NCI-H446 treated with DMSO at 0.1 percent for 48 hours (cell line): ENCODE measurements at regions not wholly inside any gene's neighbourhood (a gene's known extent, or its start where the extent isn't known, plus 50 kb on each side); places are given as distances from the start of the nearest gene placed in this dataset.
A peak's percentile ranks its signal among the peaks of the same experiment; 100 is the strongest.
"Not testable (repeated sequence)": the region's sequence is repeated elsewhere in the genome, so short reads cannot be mapped to it uniquely, and the experiment has no call there.

ENCODE experiments used
- DNase-seq: peaks from one replicate; lab custom pipeline; 2025; lab: John Stamatoyannopoulos, UW

GRCh38 chr17:71792966-71793365 is 327.9 kb upstream of the SOX9 start:
- DNase-seq, result no peak

GRCh38 chr17:71793518-71793917 is 327.3 kb upstream of the SOX9 start:
- DNase-seq, result no peak

DNA sequence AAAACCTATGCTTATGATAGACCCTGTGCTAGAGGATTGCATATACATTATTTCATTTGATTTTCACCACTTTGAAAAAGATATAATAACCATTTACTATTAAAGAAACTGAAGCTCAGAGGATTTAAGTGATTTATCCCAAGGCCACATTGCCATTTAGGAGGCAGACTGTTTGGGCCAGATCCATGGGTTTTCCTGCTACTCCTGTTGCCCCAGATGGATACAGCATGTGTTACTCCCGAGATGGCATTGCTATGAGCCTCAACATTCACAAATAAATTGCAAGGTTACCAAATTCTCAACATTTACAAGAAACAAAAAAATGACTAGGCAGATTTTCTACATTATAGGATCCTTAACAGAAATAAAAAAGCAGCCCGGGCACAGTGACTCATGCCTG is 322.1 kb upstream of the SOX9 start:
- DNase-seq, result no peak

DNA sequence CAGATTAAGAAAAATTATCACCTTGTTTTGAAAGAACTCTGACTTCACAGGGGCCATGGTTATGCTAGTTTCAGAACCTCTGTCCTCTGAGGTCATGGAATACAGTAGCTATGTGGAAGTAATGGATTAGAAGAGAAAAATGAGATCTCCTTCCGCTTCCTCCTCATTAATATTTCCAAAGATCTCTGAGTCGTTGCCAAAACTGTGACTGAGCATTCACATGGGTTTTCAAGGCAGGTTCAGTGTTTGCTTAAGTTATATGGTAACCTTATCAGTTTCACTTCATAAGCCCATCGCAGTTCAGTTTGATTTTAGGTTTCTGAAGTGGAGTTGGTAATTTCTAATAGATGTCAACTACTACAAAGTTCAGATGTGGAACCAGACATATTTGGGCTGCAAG is 321.2 kb upstream of the SOX9 start:
- no peak for DNase-seq

- peak; percentile 68 for DNase-seq
Measured at GRCh38 chr17:71801301-71801700, 319.5 kb upstream of the SOX9 start.

DNA sequence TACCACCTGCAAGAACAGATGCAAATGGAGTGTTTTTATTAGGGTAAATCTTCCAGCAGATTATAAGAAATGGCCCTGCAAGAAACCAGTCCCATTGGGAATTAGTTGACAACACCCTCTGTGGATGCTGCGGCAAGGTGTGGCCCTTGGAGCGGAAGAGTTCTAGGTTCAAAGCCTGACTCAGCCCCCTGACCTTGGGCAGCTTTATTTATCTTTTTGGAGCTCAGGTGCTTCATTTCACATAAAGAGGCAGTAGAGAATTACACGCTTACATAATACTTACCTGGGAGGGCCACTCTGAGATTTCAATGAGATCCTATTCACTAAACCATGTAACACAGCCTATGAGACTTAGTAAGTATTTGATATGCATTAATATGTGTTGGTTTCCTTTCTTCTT is 318.2 kb upstream of the SOX9 start:
- no peak for DNase-seq

GRCh38 chr17:71803656-71804284 is 317.1 kb upstream of the SOX9 start:
- DNase-seq, result no peak

GRCh38 chr17:71809537-71809936 is 311.3 kb upstream of the SOX9 start:
- DNase-seq, result no peak

DNA sequence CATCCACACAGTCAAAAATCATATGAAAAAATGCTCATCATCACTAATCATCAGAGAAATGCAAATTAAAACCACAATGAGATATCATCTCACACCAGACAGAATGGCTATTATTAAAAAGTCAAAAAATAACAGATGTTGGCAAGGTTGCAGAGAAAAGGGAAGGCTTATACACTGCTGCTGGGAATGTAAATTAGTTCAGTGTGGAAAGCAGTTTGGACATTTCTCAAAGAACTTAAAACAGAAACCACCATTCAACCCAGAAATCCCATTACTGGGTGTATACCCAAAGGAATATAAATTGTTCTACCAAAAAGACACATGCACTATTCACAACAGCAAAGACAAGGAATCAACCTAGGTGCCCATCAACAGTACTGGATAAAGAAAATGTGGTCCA is 307.0 kb upstream of the SOX9 start:
- DNase-seq, result not testable (repeated sequence)

DNA sequence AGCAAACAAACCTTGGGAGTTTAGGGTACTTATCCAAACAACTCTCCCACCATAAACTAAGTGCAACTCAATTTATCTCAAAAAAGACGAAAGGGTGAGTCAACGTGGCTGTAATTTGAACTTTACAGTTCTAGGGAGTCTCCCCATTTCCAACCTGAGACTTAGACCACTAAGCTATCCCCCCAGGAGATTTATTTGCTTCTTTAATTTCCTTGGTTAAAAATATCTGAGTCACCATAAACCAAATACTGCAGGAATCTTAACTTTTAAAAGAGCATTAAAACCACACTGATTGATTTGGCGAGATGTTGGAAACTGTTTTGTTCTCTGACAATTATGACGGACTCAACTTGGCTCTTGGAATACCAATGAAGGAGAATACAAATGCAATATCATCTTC is 299.3 kb upstream of the SOX9 start:
- no peak for DNase-seq

- no peak for DNase-seq
Measured at GRCh38 chr17:71824671-71825070, 296.1 kb upstream of the SOX9 start.

DNA sequence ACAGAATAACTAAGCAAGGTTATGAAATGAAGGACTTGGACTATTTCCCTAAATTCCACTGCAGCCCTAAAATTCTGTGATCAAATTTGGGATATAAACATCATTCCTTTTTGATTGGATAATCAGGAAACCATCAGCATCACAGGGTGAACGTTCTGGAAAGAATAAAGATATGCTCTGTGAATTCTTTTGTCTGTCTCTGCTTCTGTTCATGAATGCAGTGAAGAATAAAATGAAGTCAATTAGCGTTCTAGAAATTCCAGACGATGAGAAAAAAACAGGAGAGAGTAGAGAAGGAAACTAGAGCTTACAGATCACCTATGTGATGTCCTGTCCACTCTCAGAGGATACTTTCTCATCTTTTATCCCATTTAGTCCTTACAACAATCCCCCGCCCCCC is 295.1 kb upstream of the SOX9 start:
- DNase-seq, result no peak

GRCh38 chr17:71828182-71828596 is 292.6 kb upstream of the SOX9 start:
- DNase-seq, result peak; percentile 53

DNA sequence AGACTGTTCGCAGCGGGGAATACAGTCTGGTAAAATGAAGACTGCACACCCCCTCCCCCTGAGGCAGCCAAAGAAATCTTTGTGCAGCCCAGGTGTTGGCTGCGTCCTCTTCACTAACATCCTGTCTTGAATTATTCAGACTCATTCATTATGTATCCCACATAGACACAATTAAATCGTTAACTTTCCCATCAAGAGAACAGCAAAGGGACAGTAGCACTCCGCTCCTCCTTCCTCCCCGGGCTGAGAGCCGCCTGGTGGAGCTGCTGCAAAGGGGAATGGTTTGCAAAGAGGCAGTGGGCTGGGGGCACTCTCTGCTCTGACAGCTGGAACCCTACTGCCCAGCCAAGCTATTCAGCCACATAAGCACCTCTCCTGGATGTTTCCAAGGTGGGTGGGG is 290.0 kb upstream of the SOX9 start:
- no peak for DNase-seq

GRCh38 chr17:71842986-71843385 is 277.8 kb upstream of the SOX9 start:
- DNase-seq, result no peak

- DNase-seq, result no peak
Measured at GRCh38 chr17:71845337-71845736, 275.5 kb upstream of the SOX9 start.

DNA sequence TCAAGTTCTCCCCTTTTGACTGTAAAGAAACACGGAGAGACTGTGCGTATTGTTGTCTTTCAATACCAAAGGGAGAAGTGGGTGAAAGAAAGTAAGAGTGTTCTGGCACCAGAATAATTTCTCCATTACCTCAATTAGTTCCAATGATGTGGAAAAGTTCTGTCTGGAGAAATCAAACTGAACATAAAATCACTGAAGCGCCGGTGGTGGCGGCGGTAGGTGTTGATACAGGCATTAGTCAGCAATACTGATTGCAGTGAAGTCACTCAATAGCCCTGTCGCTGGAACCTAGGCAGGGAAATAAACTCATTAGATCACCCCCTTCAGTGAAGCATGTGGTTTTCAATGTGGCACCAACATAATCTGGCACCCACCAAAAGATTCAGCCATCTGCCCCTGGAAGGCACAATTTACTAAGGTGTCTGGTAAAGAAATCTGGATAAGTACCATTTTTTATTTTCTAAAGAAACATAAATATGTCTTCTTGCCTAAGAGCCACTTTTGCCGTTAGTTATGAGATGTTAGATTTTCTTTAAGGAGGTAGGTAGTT is 274.2 kb upstream of the SOX9 start:
- peak; percentile 93 for DNase-seq

DNA sequence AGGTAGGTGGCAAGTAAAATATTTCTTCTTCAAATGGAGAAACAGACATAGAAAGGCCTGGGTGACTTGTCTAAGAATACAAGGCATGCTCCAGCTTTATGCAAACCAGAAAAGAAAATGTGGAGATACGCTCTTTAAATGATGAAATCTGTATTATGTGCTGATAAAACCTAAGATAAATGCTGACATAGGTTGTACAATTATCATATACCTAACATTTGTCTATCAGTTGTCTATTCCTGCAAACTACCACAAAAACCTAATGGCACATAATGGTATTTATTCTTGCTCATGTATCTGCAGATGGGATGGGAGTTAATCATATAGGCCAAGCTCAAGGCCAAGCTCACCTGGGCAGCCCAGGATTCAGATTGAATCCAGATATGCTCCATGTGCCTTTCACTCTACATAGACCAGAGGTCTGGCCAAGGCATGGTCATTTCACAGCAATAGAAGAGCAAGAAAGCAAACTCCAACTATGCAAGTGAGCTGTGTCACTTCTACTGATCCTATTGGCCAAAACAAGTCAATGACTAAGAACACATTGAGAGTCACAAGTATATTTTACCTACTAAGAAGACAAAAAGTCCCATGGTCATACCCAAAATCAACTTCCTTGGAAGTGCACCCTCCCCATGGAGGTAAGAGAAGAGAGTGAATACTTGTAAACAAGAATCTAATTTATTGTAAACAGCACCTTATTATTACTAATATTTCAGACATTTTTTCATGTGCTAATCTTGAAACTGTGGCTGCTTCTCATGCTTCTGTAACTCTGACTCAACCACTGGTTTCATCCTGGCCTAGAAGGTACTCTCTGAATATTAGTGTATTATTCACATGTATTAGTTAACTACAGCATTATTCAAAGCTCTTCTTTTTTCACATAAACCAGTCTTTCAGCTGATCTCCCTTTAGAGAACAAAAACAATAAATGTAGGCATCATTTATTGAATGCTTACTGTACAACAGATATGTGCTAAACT is 270.7 kb upstream of the SOX9 start:
- no peak for DNase-seq

DNA sequence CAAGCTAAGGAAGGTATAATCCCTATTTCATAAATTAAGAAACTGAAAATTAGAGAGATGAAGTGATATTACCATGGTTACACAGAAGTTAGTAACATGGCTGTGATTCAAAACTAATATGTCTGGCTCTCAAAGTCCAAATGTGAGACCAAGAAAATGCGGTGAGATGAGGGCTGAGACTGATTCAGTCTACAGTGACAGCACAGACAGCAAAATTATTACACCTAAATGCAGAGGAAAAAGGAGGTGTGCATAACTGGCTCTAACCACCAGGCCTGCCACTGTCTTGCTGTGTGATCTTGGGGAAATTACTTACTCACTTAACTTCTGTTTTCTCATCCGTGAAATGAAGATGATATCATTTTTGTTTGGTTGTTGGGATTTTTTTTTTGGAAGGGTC is 270.0 kb upstream of the SOX9 start:
- no peak for DNase-seq

DNA sequence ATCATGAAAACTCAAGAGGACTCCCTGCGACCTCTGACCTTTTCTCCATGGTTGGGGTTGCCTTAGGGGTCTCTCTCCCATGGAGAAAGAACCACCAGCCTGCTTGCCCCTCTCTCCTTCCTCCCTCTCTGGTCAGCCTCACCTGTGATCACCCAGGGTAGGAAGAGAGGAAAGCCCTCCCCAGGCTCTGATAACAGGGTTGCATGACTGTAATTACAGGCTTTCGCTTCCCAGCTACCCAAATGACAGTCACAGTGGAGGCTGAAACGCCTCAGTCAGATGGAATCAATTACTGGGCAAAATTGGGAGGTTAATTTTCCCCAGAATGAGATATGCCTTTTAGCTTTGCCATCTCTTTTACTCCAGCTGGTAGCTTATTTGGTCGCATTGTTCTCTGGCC is 265.8 kb upstream of the SOX9 start:
- DNase-seq, result no peak

GRCh38 chr17:71864755-71865154 is 256.1 kb upstream of the SOX9 start:
- no peak for DNase-seq

DNA sequence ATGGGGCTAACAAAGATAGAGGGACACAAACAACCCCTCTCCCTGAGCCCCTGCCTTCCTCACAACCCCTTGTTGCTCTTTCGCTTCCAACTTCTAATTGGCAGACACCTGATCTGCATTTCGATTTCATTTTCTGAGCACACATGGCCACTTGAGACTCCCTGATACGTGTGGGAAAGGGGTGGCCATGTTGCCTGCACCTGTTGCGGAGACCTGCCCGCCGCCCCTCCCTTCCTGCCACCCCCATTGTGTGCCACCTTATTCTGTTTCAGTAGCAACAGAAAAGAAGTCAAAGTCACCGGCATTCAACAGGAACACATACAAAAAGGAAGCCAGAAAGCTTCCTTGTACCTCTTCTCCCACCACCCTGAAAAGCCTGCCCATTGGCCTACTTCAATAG is 254.7 kb upstream of the SOX9 start:
- DNase-seq, result no peak

DNA sequence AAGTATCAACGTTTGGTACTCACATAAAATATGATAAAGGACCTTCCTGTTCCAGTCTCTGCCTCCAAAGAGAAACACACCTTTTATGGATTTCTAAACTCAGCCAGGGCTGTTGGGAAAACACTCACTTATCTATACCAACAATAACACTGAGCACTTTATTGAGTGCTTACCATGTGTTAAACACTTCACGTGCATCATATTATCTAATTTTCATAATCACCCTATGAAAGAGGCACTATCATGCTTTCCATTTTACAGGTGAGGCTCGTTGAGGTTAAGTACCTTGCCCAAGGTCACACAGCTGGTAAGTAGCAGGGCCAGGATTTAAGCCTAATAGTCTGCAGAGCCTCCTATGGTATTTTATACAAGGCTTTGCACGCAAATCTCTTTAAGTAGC is 251.5 kb upstream of the SOX9 start:
- DNase-seq, result no peak
